H9 (cell line): ENCODE measurements at regions not wholly inside any gene's neighbourhood (a gene's known extent, or its start where the extent isn't known, plus 50 kb on each side); places are given as distances from the start of the nearest gene placed in this dataset.

ENCODE experiments used
- DNase-seq: peaks from one replicate; pipeline ENCODE4 v3.0.0-alpha.2; 2017
- H2AFZ ChIP-seq: one replicate; pipeline ENCODE4 v1.6.1; 2013; ENCODE audit warnings: mild to moderate bottlenecking, low read length, control low read depth, moderate library complexity
- H2AK5ac ChIP-seq: 2 replicates; pipeline ENCODE4 v1.6.1; 2013; ENCODE audit warnings: low read length, control low read depth, mixed read lengths; ENCODE audit not compliant: insufficient read length
- H2BK120ac ChIP-seq: one replicate; pipeline ENCODE4 v1.6.1; 2013; ENCODE audit warnings: low read depth, mild to moderate bottlenecking, low read length, control low read depth, inconsistent platforms; ENCODE audit not compliant: poor library complexity, severe bottlenecking
- H2BK12ac ChIP-seq: 2 replicates; pipeline ENCODE4 v1.6.1; 2013; ENCODE audit warnings: low read length, control low read depth, mixed read lengths, low read depth; ENCODE audit not compliant: insufficient read length
- H2BK15ac ChIP-seq: 2 replicates; pipeline ENCODE4 v1.6.1; 2013; ENCODE audit warnings: low read depth, low read length, control low read depth
- H2BK20ac ChIP-seq: one replicate; pipeline ENCODE4 v1.6.1; 2013; ENCODE audit warnings: low read depth, mild to moderate bottlenecking, low read length, control low read depth, inconsistent platforms; ENCODE audit not compliant: poor library complexity, severe bottlenecking
- H2BK5ac ChIP-seq: 2 replicates; pipeline ENCODE4 v1.6.1; 2013; ENCODE audit warnings: low read length, control low read depth, mixed read lengths; ENCODE audit not compliant: insufficient read length
- H3K14ac ChIP-seq: 2 replicates; pipeline ENCODE4 v1.6.1; 2013; ENCODE audit warnings: low read length, control low read depth; ENCODE audit not compliant: insufficient read depth
- H3K18ac ChIP-seq: 2 replicates; pipeline ENCODE4 v1.6.1; 2013; ENCODE audit warnings: low read depth, mild to moderate bottlenecking, mixed read lengths, low read length, control low read depth; ENCODE audit not compliant: insufficient read length
- H3K23ac ChIP-seq: 2 replicates; pipeline ENCODE4 v1.6.1; 2013; ENCODE audit warnings: low read length, control low read depth, mixed read lengths, low read depth; ENCODE audit not compliant: insufficient read length
- H3K23me2 ChIP-seq: 2 replicates; pipeline ENCODE4 v1.6.1; 2013; ENCODE audit warnings: low read depth, mild to moderate bottlenecking, mixed read lengths, low read length, control low read depth; ENCODE audit not compliant: insufficient read length, poor library complexity, severe bottlenecking
- H3K27ac ChIP-seq: 2 replicates; pipeline ENCODE4 v1.5.1; 2013; ENCODE audit warnings: low read length, control low read depth, mixed read lengths, low read depth; ENCODE audit not compliant: insufficient read length
- H3K27me3 ChIP-seq: 2 replicates; pipeline ENCODE4 v1.6.1; 2013; ENCODE audit warnings: low read length, control low read depth, inconsistent platforms; ENCODE audit not compliant: insufficient read depth
- H3K4ac ChIP-seq: 2 replicates; pipeline ENCODE4 v1.6.1; 2013; ENCODE audit warnings: low read depth, mild to moderate bottlenecking, control low read depth, inconsistent platforms, low read length, moderate library complexity
- H3K4me1 ChIP-seq: 2 replicates; pipeline ENCODE4 v1.6.1; 2013; ENCODE audit warnings: low read length, control low read depth, inconsistent platforms; ENCODE audit not compliant: insufficient read depth
- H3K4me2 ChIP-seq: 2 replicates; pipeline ENCODE4 v1.6.1; 2013; ENCODE audit warnings: low read length, control low read depth, mixed read lengths; ENCODE audit not compliant: insufficient read length, insufficient read depth
- H3K56ac ChIP-seq: 2 replicates; pipeline ENCODE4 v1.6.1; 2013; ENCODE audit warnings: low read depth, mild to moderate bottlenecking, mixed read lengths, low read length, control low read depth; ENCODE audit not compliant: insufficient read length
- H3K79me1 ChIP-seq: 2 replicates; pipeline ENCODE4 v1.6.1; 2013; ENCODE audit warnings: low read depth, mild to moderate bottlenecking, moderate library complexity, low read length, control low read depth, inconsistent platforms; ENCODE audit not compliant: insufficient read depth, poor library complexity, severe bottlenecking
- H3K79me2 ChIP-seq: 2 replicates; pipeline ENCODE4 v1.6.1; 2013; ENCODE audit warnings: low read length, control low read depth, inconsistent platforms; ENCODE audit not compliant: insufficient read depth
- H3K9ac ChIP-seq: 2 replicates; pipeline ENCODE4 v1.6.1; 2013; ENCODE audit warnings: low read length, control low read depth, mixed read lengths; ENCODE audit not compliant: insufficient read length; ENCODE audit errors: extremely low read depth
- H3K9me3 ChIP-seq: one replicate; pipeline ENCODE4 v1.6.1; 2013; ENCODE audit warnings: low read depth, low read length, inconsistent platforms; ENCODE audit not compliant: control insufficient read depth
- H3T11ph ChIP-seq: one replicate; pipeline ENCODE4 v1.6.1; 2013; ENCODE audit warnings: mild to moderate bottlenecking, low read length, control low read depth, inconsistent platforms
- H4K20me1 ChIP-seq: one replicate; pipeline ENCODE4 v1.6.1; 2013; ENCODE audit not compliant: control insufficient read depth, insufficient read length, insufficient read depth
- H4K5ac ChIP-seq: 2 replicates; pipeline ENCODE4 v1.6.1; 2013; ENCODE audit warnings: low read depth, mild to moderate bottlenecking, mixed read lengths, low read length, control low read depth; ENCODE audit not compliant: insufficient read length
- H4K8ac ChIP-seq: replicated peaks from 2 replicates; pipeline ENCODE4 v1.6.1; 2013; ENCODE audit warnings: low read length, control low read depth, mixed read lengths, low read depth; ENCODE audit not compliant: insufficient read length
- H4K91ac ChIP-seq: 2 replicates; pipeline ENCODE4 v1.6.1; 2013; ENCODE audit warnings: low read depth, mild to moderate bottlenecking, moderate library complexity, mixed read lengths, low read length, control low read depth; ENCODE audit not compliant: insufficient read length
- H3K27ac Mint-ChIP-seq, 3 experiments: 2 replicates in 2 of 3; 3 replicates in 1 of 3; pipeline ENCODE4 v1.8.0; 2020 to 2021; ENCODE audit warnings: mixed read lengths in 3 of 3, mild to moderate bottlenecking in 1 of 3, moderate library complexity in 1 of 3
- H3K27me3 Mint-ChIP-seq: 2 replicates; pipeline ENCODE4 v1.8.0; 2021; ENCODE audit warnings: low read depth, mild to moderate bottlenecking, moderate library complexity, mixed read lengths
- H3K36me3 Mint-ChIP-seq, 3 experiments: 2 replicates in 2 of 3; 3 replicates in 1 of 3; pipeline ENCODE4 v1.8.0; 2020 to 2021; ENCODE audit warnings: low read depth in 3 of 3, mixed read lengths in 3 of 3; ENCODE audit not compliant: insufficient read depth in 1 of 3
- H3K4me1 Mint-ChIP-seq, 2 experiments: 2 replicates each; pipeline ENCODE4 v1.8.0; 2020; ENCODE audit warnings: mixed read lengths in 2 of 2
- H3K4me3 Mint-ChIP-seq, 2 experiments: 2 replicates in 1 of 2; 3 replicates in 1 of 2; pipeline ENCODE4 v1.8.0; 2020 to 2021; ENCODE audit warnings: mild to moderate bottlenecking in 2 of 2, mixed read lengths in 2 of 2, moderate library complexity in 1 of 2
- H3K9me3 Mint-ChIP-seq, 2 experiments: 2 replicates in 1 of 2; 3 replicates in 1 of 2; pipeline ENCODE4 v1.8.0; 2020; ENCODE audit warnings: mild to moderate bottlenecking in 2 of 2, mixed read lengths in 2 of 2, moderate library complexity in 1 of 2
- WGBS: extraction: QIAGEN DNeasy Blood & Tissue Kit; methylation state at CpG from one replicate; pipeline ENCODE4 v1.1.7; 2013; ENCODE audit warnings: missing lambda C conversion rate, low lambda C conversion rate, mixed read lengths; ENCODE audit not compliant: insufficient read length; ENCODE audit errors: extremely low coverage; 5-methylcytosine and 5-hydroxymethylcytosine counted together
- TF ChIP-seq, protein P1 (sequence below): fragments of 200-600 bp; sonication (generic); conservative IDR thresholded peaks from 3 replicates; pipeline ENCODE4 v1.8.0; 2021; ENCODE audit warnings: antibody characterized with exemption, mild to moderate bottlenecking

DNA sequence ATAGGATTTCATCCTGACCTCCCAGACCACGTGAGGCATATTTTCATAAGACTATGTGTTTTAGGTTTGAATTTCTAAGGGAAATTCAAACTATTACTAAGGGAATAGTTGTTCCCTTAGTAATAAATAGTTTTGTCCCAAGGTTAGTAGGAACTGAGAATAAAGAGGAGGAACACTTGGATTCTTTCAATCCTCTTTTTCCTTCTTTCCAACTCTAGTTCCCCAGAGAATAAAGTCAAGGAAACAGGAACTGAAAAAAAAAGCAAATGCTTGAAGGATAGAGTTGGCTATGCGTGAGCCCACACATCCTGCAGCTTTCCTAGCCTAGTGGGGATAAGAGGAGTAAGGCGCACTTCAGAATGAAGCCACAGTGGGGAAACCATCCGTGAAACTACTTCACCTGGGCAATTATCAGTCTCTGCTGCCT, 312.1 kb upstream of the TGFBR2 start:
- DNase-seq, result peak; percentile 28
- no peak overlapping the region for H2AFZ ChIP-seq
- H2BK15ac ChIP-seq, result no peak overlapping the region
- no peaks in the 10 kb centered on the region for H4K20me1 ChIP-seq
- H3K9ac ChIP-seq, result no peak overlapping the region
- no peak overlapping the region for H4K91ac ChIP-seq
- H4K5ac ChIP-seq, result no peak overlapping the region
- H3K4ac ChIP-seq, result no peak overlapping the region
- no peaks in the 10 kb centered on the region for H3K23me2 ChIP-seq
- Mint-ChIP-seq H3K36me3 (no peaks in the 10 kb centered on the region), H3K9me3 (no peaks in the 10 kb centered on the region), H3K27ac (no peak overlapping the region), H3K27me3 (no peaks in the 10 kb centered on the region), H3K4me1 (peaks cover 15 to 16% of the 10 kb centered on the region in 2 experiments), H3K4me3 (no peak overlapping the region)
- H3K27ac ChIP-seq, result no peak overlapping the region
- H3K79me1 ChIP-seq, result no peaks in the 10 kb centered on the region
- no peak overlapping the region for H4K8ac ChIP-seq
- H3K9me3 ChIP-seq, result no peaks in the 10 kb centered on the region
- no peak overlapping the region for H3K18ac ChIP-seq
- H3K79me2 ChIP-seq, result no peaks in the 10 kb centered on the region
- H3K4me1 ChIP-seq, result no peaks in the 10 kb centered on the region; the same call in 1 of the 2 replicates
- no peak overlapping the region for H3K23ac ChIP-seq
- H2BK5ac ChIP-seq, result no peak overlapping the region
- no CpG with 5 or more reads among the region's 4 CpGs for WGBS
- H3T11ph ChIP-seq, result no peak overlapping the region
- H3K27me3 ChIP-seq, result no peaks in the 10 kb centered on the region
- H2BK20ac ChIP-seq, result no peak overlapping the region
- no peak overlapping the region for H3K4me2 ChIP-seq
- no peak overlapping the region for H2BK120ac ChIP-seq
- no peak overlapping the region for H3K56ac ChIP-seq
- no peak overlapping the region for H3K14ac ChIP-seq
- no peak overlapping the region for H2BK12ac ChIP-seq
- TF ChIP-seq, protein P1, sequence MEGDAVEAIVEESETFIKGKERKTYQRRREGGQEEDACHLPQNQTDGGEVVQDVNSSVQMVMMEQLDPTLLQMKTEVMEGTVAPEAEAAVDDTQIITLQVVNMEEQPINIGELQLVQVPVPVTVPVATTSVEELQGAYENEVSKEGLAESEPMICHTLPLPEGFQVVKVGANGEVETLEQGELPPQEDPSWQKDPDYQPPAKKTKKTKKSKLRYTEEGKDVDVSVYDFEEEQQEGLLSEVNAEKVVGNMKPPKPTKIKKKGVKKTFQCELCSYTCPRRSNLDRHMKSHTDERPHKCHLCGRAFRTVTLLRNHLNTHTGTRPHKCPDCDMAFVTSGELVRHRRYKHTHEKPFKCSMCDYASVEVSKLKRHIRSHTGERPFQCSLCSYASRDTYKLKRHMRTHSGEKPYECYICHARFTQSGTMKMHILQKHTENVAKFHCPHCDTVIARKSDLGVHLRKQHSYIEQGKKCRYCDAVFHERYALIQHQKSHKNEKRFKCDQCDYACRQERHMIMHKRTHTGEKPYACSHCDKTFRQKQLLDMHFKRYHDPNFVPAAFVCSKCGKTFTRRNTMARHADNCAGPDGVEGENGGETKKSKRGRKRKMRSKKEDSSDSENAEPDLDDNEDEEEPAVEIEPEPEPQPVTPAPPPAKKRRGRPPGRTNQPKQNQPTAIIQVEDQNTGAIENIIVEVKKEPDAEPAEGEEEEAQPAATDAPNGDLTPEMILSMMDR, result peak; percentile 26; the same call in 1 of the 3 replicates
- no peak overlapping the region for H2AK5ac ChIP-seq
